GM19468 (cell line): ENCODE measurements at regions not wholly inside any gene's neighbourhood (a gene's known extent, or its start where the extent isn't known, plus 50 kb on each side); places are given as distances from the start of the nearest gene placed in this dataset.
"Not testable (repeated sequence)": the region's sequence is repeated elsewhere in the genome, so short reads cannot be mapped to it uniquely, and the experiment has no call there.

ENCODE experiments used
- ATAC-seq: cut with Tn5 transposase; IDR thresholded peaks from one replicate; pipeline ENCODE4 v1.9.1; 2021; ENCODE audit warnings: mild to moderate bottlenecking, moderate library complexity, moderate number of reproducible peaks; ENCODE audit not compliant: unreplicated experiment; ENCODE audit errors: extremely low read depth

DNA sequence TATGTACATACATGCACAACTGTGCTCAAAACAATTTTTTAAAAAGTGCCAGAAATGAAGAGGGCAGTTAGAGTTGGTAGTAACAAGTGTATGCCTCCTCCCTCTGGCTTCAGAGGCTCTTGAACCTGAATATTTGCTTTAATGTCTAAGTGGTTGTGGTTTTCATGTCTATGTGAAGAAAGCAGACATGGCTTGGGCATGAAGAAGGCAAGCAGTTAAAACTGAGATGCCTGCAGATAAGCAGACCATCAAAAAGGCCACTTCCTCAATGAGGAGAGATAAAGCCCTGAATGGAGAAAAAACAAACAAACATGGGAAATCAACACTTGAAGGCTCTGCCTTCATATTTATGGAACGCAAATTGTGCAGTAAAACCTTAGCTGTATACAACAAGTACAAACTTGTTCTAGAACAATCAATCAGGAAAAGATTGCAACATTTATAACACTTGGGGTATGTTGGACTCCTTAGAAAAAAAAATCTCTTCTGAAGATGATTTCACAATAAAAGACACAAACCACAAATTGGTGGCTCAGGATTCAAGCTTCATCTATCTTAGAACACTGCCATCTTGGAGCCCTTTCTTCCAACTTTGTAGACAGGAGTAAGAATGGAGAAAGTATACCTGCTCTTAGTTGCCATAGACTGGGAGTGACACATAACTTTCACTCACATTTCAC lies 52.7 kb upstream of the PLA2G4A start:
- ATAC-seq: no peak

DNA sequence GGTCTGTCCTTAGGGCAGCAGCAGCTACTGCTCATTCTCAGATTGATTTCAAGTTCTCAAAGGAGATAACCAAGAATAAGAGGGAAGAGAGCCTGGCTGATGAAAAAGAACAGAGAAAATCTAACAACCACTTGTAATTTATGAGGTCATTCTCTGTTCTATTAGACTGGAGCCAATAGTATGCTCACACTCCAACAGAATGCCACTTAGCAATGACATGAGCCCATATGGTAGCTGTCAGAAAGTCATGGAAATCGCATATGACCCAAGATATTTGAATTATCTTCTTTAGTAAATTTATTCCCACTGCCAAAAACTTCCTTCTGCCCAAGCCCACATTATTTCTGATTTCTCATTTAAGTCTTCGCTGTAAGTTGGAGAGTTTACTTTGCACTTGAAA lies 53.7 kb upstream of the PLA2G4A start:
- no peak for ATAC-seq

DNA sequence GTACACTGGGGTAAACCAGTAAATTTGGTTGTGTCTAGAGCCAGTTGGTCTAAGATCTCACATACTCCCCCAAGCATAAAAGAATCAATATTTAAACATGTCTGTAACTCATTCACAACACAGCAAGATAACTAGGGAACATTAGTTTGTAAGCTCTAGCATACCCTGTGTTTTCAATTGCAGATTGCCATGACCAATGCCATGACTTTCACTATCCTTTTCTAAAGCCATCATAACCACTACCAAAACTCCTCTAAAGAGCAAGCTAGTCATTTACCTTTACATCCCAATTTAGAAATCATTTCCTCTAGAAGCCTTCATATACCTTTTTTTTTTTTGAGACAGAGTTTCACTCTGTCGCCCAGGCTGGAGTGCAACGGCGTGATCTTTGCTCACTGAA lies 56.5 kb upstream of the PLA2G4A start:
- peak; percentile 69 for ATAC-seq

DNA sequence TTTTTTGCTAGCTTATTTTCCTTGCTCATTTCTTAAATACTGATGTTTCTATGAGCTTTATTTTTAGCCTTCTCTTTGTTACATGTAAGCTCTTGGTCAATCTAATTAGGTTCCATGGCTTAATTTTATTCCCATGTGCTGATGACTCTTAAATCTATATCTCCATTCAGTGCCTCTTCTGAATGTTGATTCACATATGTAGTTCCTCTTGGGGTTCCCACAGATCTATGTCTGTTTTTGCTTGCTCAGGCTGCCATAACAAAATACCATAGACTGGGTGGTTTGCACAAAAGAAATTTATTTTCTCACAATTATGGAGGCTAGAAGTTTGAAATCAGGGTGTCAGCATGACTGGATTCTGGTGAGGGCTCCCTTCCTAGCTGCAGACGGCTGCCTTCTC lies 58.3 kb upstream of the PLA2G4A start:
- no peak for ATAC-seq

DNA sequence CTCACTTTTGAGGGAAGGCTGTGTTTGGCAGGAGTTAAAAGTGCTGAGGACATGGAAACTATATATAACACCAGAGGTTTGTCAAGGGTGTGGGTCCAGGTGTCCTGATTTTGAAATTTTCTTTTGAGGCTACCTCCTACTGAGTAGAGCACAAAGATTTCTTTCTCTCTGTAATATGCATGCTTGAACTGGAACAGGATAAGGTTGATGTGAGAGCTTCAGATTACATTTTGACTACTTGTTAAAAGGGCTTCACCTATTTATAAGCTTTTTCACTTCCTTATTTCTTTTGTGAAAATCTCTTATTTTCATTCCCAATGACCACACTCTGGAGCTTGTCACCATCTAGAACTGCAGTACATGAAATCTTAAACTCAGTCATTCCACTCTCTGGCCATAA lies 59.8 kb upstream of the PLA2G4A start:
- ATAC-seq: peak; percentile 81

DNA sequence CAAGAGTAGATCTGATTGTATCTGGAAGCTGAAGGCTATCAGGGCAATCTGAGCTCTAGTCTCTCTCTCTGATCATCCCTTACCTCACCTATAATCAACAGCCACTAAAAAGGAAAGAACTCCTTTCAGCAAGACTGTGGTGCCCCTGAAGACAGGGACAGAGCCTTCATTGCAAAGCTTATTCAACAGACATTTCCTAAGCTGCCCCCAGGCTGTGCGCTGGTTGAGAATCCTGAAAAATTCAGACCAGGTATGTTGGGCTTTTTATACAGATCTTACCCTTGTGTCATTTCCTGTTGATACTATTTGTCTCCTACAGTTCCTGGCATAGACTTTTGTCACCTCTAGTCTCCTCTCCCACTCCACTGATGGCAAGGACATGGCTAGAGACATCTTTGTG lies 63.3 kb upstream of the PLA2G4A start:
- no peak for ATAC-seq

DNA sequence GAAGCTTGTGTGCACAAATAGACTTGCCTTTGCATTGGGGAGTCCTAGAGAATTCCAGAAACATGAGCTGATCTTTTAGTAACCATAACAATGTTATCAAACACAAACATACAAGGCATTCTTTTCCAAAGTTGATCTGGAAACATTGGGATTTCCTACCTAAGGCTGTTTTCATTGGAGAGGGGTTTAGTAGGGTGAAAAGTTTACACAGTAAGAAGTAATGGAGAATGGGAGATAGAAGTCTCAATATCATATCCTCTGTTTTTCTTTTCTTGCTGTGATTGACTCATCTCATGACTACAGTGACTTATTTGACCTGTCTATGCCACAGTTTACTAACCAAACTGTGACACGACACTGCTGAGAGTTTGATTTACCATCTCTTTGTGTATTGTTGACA lies 65.6 kb upstream of the PLA2G4A start:
- ATAC-seq: no peak

DNA sequence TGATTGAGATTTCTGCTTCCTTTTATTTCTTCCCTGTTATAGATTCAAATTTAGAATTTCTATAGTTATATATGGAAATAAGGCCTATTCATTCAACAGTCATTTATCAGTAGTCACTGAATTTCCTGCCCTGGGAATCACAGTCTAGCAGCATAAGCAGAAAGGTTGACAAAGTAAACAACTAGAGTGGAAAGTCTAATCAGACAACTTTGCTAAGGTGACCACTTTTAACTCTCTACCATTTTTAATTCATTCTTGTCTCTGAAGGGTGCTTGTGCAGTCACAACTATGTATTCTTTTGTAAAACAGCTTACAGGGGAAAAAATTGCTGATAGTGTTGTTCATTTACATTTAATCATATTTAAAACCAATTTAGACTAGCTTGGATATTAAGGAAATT lies 66.1 kb upstream of the PLA2G4A start:
- ATAC-seq: no peak

DNA sequence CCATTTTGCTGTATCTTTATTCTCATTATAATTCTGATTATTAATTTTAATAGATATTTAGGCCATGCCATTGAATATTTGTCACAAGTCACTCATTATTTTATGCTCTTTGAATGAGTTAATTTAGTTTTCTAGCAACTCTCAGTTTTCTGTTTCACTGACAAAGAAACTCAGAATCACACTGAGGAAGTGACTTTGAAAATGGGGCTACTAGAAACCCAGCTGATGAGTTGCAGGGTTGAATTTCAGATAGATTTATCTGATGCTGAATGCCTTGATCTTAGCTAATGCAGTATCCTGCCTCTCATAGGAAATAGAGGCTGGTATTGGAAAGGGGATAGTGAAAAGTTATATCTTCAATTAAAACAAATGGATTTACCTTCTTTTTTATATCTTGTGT lies 67.4 kb upstream of the PLA2G4A start:
- peak; percentile 36 for ATAC-seq

DNA sequence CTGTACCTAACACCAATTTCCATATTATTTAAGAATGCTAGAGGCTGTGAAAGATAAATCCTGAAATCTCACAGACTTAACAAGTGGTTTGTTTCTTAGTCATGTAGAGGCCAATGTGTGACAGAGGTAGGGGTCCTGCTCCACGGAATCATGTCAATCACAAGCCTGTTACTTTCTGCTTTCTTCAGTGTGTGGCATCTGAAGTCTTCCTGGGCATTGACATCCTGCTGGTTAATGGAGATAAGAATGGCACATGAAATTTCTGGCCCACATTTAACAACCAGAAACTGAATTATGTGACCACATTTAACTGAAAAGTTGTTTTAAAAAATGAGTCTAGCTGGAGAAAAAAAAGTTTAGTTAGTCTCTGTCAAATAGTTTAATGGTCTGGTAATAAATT lies 68.3 kb upstream of the PLA2G4A start:
- no peak for ATAC-seq

DNA sequence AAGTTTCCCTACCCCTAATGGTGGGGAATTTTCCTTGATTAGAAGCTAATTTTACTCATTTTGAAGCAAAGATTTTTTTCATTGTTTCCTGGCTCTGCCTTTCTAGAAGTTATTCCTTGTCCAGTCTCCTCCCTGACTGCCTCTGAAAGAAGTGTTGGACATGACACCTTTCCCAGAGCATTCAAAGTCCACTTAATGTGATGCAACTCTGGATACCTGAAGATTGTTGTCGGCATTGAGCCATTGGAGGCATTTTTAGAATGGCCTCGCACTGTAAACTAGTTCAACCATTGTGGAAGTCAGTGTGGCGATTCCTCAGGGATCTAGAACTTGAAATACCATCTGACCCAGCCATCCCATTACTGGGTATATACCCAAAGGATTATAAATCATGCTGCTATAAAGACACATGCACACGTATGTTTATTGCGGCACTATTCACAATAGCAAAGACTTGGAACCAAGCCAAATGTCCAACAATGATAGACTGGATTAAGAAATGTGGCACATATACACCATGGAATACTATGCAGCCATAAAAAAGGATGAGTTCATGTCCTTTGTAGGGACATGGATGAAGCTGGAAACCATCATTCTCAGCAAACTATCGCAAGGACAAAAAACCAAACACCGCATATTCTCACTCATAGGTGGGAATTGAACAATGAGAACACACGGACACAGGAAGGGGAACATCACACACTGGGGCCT lies 69.7 kb upstream of the PLA2G4A start:
- ATAC-seq: not testable (repeated sequence)

DNA sequence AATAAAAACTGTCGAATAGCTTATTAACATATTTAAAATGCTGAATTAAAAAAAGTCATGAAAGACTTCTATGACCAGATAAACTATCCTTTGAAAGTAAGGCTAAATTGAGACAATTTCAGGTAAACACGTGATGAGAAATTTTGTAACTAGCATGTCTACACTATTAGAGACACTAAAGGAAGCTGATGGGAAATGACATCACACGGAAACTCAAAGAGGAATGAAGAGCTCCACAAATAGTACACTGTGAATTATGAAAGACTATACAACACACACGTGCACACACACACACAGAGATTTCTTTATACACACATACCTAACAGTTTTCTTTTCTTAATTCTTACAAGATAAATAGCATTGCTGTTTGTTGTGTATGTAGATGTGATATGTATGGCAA lies 70.9 kb upstream of the PLA2G4A start:
- no peak for ATAC-seq

DNA sequence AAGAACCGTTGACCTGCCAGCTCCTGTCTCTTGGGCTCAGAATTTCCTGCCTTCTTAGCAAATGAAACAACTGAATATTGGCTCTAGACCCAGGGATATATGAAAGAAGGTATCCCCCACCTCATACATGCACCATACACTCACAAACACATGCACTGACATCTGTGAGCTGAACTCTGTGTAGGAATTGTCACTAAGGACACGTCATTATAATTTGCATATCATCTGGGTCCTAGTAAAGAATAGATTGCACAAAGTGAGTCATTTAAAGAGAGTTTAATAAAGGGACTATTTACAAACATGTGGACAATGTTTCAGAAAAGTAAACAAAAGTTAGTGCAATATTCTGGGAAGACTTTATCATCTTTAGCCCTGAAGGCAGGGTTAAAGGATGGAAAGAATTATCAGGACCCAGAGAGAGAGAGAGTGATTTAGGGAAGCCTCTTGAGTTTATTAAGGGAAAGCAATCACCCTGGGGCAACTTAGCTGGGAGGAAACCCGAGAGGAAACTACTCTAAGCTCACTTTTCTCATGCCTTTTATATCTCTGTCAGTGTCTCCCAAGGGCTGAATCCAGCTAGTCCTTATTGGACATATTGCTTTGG lies 74.1 kb upstream of the PLA2G4A start:
- no peak for ATAC-seq

DNA sequence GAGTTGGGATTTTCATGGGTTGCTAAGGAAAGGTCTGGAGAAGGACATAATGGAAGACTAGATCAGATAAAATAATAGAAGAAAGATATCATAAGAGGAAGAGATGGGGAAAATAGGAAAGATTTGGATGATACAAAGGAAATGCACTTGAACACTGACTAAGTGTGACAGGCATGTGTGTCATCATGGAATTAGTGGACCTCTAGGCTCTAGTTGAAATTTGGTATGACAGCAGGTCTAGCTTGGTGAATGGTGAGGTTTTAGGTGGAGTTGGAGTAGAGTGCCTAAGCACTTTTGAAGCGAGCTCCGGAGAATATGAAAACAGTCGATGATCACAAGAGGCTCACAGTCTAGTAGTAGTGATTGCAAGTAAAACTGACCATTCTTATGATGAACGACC lies 73.0 kb upstream of the PTGS2 start:
- no peak for ATAC-seq

DNA sequence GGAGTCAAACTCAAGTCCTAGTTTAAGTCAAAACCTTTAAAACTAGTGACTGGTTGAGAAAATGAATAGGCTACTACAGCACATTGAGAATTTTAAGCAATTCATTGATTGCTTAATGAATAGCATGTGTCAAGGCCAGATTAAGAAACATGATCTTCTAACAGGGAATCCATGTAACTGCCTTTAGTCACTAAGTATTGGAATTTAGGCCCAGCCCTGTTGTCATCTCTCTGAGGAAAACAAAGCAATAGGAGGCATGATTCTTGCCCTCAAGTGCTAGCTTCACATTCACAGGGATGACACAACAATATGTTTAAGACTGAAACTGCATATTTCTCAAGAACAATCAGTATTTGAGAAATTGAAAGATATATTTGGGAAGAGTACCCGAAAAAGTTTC lies 70.0 kb upstream of the PTGS2 start:
- no peak for ATAC-seq

DNA sequence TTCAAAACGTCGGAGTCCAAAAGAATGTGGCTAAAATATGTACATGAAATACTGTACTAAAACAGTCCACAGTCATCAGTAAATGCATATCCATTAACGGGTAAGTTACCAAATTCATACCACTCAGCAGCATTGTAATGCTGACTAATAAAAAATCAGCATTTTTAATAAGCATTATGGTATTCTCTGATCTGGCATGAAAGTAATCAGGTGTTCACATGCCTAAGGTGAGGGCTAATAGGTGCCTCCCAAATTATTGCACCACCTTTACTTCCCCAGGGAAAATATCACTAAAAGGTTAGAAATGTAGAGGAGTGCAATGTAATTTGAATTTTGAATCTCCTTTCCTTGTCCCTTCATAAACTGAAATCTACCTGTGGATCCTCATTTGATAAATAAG lies 69.6 kb upstream of the PTGS2 start:
- ATAC-seq: no peak

DNA sequence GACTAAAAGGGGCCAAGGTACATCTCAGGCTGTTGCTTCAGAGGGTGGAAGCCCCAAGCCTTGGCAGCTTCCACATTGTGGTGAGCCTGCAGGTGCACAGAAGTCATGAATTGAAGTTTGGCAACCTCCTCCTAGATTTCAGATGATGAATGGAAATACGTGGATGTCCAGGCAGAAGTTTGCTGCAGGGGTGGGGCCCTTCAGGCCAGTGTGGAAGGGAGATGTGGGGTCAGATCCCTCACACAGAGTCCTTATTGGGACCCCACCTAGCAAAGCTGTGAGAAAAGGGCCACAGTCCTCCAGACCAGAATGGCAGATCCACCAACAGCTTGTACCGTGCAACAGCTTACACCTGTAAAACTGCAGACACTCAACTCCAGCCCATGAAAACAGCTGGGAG lies 67.4 kb upstream of the PTGS2 start:
- ATAC-seq: no peak

DNA sequence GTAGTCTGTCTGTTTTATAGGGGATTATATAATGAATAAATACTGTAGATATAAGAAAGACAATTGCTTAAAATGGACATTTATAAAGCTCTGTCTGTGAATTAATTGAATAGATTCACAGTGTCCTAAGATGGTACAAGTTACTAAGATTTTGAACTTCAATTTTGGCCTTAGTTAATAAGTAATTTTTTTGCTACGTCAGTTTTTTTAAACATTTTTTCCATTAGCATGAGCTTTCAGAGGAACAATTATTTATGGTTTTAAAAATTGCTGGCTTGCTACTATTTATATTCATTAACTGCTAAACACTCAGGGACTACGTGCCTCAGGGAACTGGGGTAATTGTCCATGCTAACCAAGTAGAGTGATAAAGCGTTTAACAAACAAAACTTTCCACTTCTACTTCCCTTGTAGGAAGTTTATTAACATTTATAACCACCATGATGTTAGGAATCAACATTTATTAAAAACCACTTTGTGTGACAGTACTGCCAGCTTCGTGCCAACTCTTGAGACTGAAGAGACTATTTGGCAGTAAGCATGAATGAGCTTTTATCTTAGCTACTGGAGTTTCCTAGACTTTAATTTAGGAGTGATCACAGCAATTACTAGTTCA lies 65.4 kb upstream of the PTGS2 start:
- no peak for ATAC-seq

DNA sequence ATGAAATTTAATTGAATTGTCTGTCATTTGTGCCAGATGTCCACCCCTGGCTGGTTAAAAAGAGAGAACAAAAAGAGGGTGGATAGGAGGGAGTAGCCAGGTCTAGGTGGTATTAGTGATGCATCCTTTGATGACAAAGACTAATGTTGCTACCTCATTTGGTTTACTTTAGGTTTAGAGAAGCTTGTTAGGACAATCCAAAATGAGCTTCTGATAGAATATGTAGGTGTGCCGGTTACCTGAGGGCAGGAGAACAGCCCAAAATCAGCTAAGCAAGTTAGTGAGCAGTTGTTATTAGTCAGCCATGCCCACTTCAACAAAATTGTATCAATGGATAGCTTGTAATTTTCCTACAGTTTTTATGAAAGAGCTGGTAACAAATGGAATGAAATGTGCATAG lies 61.4 kb upstream of the PTGS2 start:
- ATAC-seq: no peak

DNA sequence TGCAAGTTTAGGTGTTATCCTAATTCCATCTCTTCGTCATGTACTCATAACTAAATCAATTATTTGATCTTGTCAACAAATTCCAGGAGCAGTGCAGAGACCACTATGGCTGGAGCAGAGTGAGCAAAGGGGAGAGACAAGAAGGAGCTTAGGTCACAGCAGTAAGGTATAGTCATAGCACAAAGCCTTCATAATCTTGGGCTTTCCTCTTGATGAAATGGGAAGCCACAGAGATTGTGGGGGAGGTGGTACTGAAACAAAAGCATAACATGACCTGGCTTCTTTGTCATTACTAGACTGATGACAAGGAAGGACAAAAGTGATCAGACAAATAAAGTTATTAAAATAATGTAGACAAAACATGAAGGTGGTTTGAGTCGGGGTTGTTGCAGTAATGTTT lies 60.1 kb upstream of the PTGS2 start:
- ATAC-seq: no peak

DNA sequence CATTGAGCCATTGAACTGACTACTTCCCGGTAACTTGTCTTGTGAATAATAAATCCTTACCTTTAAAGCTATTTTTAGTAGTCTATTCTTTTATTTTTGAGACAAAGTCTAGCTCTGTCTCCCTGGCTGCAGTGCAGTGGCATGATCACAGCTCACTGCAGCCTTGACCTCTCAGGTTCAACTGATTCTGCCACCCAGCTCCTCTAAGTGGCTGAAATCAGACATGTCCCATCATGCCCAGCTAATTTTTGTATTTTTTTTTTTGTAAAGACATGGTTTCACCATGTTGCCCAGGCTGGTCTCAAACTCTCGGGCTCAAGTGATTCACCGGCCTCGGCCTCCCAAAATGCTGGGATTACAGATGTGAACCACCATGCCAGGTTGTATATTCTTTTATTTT lies 59.3 kb upstream of the PTGS2 start:
- no peak for ATAC-seq
